Stimulated activated CD8-positive, alpha-beta memory T cell treated with anti-CD3 and anti-CD28 coated beads, Interleukin-4, amount 100 ng/mL, for 4 hours (primary cell): ENCODE measurements at regions not wholly inside any gene's neighbourhood (a gene's known extent, or its start where the extent isn't known, plus 50 kb on each side); places are given as distances from the start of the nearest gene placed in this dataset.

Experiments used
- DNase-seq, 2 donors: peaks; one replicate each; pipeline ENCODE4 v3.0.0-alpha.2; 2020; ENCODE audit warnings: low read depth in 2 of 2, low spot score in 1 of 2

GRCh38 chr20:56952258-56953047 is 314.0 kb downstream of the BMP7 start:
- no peak for DNase-seq

DNA sequence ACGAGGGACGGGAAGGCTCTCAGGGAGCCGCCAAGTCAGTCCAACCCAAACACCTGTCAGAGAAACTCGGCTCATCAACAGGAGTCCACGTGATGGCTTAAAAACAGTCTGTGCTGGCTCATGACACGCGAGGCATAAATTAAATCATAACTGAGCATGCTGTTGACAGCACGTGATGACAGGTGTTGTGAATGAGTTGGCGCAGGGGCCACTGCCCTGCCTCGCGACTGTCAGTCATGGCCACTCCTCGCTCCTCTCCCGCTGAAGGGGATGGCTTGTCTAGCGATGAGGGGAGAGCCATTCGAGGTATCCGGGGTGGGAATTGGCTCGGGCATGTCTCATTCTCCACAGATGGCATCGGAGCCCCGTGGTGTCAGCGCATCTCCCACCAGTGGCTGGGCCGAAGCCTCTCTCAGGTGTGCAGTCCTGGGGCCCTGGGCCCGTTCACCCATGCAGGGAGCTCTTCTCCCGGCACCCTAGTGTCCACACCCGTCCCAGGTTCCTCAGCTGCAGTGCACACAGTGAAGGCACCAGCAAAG is 313.3 kb downstream of the BMP7 start:
- DNase-seq: no peak

DNA sequence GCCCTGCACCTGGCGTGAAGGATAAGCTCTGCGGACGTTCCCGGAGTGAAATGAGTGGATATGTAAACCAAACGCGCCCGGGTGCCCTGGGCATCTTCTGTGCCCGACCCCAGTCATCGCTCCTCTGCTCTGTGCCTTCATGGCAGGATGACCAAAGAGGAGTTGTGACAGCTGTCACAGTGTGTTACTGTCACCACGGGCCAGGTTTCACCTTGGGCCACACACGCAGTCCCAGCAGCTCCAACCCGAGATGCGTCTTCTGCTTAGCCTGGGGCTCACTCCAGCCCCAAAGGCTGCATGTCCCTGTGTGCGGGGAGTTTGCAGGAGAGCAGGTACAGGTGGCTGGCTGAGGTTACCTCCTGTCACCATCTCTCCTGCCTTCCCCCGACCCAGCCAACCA is 311.6 kb downstream of the BMP7 start:
- DNase-seq: no peak

DNA sequence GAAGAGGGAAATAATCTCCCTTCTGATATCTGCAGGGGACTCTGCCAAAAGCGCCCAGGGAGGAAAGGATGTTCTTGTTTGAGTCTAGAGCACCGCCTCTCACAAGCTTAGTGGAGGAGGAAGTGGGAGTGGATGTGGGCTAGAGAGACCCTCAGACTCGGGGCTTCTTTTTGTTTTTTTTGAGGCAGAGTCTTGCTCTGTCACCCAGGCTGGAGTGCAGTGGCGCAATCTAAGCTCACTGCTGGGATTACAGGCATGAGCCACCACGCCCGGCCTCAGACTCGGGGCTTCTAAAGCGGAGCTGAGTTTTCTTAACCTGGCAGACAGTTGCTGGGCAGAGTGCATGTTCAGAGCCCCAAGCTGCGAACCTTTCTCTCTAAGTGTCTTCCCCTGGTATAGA is 310.8 kb downstream of the BMP7 start:
- no peak for DNase-seq

DNA sequence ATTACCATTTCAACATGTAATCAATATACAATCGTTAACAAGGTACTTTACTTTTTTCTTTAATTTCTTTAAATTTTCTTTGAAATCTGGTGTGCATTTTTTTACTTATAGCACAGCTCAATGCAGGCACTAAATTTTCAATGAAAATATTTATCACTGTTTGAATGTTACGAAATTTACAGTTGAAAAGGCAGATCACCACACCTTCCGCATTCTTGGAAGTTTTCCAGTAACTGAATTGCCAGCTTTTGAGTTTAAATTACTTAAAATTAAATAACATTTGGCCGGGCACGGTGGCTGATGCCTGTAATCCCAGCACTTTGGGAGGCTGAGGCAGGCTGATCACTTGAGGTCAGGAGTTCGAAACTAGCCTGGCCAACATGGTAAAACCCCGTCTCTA is 309.9 kb downstream of the BMP7 start:
- DNase-seq: no peak

DNA sequence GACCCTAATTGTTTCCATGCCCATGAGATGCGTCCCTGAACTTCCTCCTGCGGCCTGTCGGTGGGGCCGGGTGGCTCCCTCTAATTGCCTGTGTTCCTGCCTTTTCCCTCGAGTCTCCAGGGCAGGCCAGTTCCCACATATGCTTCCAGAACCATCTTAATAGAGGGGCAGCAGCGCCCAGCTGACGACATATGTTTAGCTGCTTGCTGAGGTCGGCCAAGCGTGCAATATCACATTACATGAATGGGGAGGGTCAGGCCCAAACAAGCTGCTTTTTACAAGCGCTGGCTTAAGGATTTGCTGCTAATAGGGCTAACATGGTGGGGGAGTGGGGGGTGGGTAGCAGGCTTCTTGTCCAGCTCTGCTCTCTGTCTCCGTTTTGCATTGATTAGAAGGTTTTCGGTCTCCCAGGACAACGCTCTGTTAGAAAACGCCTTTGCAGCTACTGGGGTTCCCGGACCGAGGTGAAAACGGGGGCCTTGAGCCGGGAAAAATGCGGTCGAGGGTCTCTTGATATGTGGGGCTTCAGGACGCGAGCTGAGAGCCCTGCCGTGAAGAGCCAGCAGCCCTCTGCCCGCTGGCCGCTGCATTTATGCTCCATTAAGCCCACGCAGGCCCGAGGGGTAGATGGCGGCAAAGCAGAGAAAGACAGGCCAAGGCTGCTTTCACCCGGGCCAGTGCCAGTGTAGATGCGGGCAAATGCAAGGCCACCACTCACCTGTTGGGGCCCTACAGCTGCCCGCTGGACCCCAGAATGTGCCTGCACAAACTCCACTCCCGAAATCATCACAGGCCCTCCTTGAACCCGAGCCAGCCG is 308.5 kb downstream of the BMP7 start:
- no peak for DNase-seq

- DNase-seq: no peak
These were observed 301.5 kb downstream of the BMP7 start for GRCh38 chr20:56964901-56965300.

- DNase-seq: no peak
These were observed 298.5 kb downstream of the BMP7 start for GRCh38 chr20:56967916-56968315.

DNA sequence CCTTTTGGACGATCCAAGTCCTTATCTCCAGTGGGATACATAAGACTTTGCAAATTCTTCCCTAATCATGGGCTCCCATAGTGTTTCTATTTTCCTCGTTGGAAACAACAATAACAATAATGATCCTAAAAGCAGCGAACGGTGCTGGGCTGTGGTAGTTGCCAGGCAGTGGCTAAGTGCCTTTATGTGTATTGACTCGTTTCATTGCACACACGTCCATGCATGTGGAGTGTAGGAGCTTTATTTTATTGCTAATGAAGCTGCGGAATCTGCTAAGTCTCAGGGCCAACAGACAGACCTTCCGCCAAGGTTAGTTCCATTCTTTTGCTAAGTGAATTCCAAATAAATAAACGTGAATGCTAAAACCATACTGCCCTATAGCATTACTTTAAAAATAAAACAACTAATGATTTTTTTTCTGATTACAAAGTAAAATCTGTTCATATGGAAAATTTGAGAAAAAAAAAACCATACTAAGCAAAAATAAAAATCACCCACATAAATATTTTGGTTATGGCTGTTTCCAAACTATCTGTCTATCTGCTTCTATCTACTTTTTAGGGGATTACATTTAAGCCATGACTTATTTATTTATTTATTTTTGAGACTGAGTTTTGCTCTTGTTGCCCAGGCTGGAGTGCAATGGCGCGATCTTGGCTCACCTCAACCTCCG is 297.9 kb downstream of the BMP7 start:
- DNase-seq: no peak

DNA sequence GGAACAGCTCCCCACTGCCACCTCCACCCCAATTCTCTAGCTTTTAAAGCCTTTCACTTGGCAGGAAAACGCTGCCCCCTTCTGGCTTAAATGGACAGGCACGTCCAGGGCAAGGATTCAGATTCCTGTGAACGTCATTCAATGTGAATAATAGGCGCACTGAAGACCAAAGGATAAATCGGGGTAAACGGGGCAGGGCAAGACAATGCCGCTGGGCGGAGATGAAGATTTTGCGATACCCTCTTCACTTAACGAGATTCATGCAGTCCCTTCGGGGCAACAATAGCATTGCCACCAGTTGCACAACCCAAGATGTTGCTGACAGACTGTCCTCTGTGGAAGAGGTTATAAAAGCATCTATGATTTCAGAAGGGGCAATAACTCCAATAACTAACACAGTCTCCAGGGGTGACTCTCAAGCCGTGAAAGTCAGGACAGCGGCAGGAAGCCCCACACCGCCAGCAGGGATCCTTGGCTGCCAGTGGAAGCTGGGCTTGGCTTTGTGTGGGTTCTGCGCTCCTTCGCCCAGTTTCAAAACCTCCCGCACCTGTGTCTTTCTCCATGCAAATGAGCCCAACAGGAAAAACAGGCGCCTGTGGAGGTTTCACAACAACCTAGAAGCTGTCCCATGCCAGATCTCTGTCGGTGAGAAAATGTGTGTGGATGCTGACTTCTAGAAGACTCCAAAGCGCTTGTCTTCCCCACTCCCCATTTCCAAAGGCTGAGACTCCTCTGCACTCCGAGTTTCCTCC is 291.8 kb downstream of the BMP7 start:
- no peak for DNase-seq

- no peak for DNase-seq
These were observed 290.6 kb downstream of the BMP7 start for GRCh38 chr20:56975838-56976237.

- DNase-seq: no peak
These were observed 290.1 kb downstream of the BMP7 start for GRCh38 chr20:56976336-56976735.

- no peak for DNase-seq
These were observed 288.0 kb downstream of the BMP7 start for GRCh38 chr20:56978475-56978874.

GRCh38 chr20:56979125-56979524 is 287.3 kb downstream of the BMP7 start:
- DNase-seq: no peak

DNA sequence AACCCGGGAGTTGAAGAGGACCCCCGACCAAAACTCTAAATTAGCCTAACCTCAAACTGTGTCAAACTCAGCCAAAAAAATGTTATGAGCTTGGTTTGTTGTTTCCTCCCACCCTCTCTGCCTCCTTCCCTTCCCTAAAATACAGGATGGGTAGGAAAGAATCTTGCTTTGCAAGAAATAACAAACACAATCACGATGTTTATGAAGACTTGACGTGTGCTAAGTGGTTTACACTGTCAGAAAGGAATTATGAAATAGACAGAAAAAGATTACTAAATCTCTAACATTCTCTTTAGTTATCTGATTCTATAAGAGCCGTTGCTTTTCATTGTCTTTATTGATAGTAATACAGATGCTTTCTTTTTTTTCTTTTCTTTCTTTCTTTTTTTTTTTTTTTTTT is 285.1 kb downstream of the BMP7 start:
- no peak for DNase-seq

DNA sequence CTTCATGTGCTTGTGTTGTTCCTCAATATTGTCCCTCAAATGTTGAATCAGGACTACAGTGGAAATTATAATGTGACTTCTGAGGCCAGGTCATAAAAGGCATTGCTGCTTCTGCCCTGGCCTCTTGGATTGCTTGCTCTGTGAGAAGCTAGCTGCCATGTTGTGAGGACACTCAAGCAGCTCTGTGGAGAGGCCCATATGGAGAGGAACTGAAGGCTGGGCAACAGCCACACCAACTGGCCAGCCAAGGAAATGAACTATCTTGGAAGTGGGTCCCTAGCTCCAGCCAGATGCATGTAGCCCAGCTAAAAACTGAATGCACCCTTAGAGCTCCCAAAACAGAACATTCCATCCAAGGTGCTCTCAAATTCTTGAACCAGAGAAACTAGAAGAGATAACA is 282.6 kb downstream of the BMP7 start:
- DNase-seq: no peak

GRCh38 chr20:56985066-56985685 is 281.3 kb downstream of the BMP7 start:
- DNase-seq: no peak

DNA sequence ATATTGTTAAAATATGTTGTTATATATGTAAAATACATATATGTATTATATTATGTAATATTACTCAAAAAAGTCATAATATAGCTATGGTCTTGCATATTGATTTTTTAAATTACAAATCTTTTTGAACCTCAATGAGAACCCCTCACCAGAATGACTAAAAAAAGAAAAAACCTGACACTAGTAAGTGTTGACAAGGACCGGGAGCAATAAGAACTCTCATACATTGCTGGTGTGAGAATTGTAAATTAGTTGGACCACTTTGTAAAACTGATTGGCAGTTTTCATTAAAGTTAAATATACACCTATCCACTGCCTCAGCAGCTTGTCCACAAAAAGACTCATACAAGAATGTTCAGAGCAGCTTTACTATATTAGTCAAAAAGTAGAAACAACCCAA is 280.0 kb downstream of the BMP7 start:
- DNase-seq: no peak

DNA sequence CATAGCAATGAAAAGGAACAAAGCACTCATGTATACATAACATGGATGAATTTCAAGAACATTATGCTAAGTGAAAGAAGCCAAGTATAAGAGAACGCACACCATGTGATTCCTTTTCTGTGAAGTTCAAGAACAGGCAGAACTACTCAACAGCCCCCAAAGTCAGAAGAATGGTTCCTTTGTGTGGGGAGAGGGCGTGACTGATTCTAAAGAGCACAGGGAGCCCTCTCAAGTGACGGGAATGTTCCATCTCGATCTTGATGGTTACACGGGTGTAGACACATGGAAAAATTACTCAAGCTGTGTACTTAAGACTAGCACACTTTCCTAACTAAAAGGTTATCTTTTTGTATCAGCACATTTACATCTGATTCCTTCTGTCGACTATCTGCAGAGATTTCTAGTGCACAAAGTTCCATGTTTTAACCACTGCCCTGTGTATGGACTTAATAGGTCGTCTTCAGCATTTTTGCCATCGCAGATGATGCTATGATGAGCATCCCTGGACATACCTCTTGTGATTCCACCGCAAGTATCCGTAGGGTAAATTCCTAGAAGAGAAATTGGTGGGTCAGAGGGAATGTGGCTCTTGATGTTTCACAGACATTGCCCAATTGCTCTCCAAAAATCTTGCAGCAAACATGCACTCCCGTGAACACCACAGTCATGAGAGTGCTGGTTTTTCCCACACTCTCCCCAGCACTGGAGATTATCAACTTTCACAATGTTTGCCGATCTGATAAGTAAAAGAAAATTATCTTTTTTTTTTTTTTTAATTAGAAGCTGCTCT is 279.3 kb downstream of the BMP7 start:
- no peak for DNase-seq

DNA sequence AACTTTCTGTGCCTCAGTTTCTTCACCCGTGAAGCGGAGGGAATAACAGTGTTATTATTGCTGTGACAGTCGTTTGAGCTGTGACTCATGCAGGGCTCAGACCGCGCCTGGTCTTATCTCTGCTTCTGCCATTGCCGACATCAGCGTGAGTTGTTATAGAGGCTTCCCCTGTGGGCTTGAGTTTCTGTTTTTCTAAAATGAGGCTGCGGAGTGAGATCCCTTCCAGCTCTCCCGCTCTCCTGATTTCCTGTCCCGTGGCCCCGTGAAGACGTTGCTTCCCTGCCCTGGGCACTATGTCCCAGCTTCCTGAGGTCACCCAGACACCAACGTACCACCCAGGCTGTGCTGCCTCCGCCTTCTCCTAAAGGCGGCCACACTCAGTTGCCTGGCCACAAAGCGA is 278.5 kb downstream of the BMP7 start:
- DNase-seq: no peak
